DMS153 (cell line): ENCODE measurements at regions not wholly inside any gene's neighbourhood (a gene's known extent, or its start where the extent isn't known, plus 50 kb on each side); places are given as distances from the start of the nearest gene placed in this dataset.
"Not testable (repeated sequence)": the region's sequence is repeated elsewhere in the genome, so short reads cannot be mapped to it uniquely, and the experiment has no call there.

Experiments used
- DNase-seq: peaks from one replicate; lab custom pipeline; 2025; lab: John Stamatoyannopoulos, UW

DNA sequence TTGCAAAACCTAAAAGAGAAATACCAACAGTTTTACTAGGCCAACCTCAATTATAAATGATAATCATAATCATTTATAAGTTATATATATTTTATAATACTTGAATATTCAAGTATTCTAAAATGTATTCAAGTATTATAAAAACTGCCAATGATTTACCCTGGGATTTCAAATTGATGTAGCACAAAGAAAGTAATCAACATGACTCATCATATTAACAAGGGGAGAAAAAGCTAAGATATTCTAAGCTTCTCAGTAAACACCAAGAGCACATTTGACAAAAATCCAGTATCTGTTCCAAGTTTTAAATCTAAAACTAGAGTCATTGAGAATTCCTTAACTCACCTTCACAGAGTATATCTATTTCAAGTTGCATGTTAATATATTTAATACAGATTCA, 56.1 kb downstream of the CAPZA3 start:
- DNase-seq: no peak

- DNase-seq: no peak
Measured at GRCh38 chr12:18797604-18798003, 59.7 kb downstream of the CAPZA3 start.

DNA sequence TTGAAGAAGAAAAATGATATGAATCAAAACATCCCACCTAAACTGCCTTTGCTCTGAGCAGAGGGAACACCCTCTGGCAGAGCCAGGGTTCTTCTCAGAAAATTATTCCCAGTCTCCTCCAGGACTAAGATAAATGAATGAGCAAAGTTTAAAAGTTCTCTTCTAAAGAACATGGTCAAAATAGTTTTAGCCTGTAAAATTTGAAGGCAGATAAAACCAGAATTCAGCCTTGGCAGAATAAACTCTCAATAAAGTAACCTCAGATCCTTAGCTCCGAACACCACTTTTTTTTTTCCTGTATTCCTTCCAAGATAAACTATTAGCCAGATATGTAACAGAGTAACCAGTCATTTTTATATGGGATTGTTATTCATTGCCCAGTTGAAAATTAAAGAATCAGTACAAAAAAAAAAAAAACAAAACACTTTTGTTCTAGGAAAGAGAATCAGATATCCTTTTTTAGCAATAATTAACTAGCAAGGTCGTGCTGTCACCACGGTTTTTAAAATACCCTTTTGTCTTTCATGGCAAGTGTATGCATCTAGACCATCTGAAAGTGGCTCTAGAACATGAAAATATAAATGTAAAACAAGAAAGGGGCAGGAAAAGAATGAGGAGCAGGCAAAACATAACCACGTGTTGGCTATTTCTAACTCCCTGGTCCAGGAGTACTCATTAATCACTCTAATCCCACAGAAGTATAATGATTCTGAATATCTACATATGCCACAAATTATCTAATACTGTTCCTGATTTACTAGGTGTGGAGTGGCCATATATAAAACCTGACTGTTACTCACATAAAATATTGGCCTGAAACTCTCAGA, 60.8 kb downstream of the CAPZA3 start:
- DNase-seq: no peak

GRCh38 chr12:18799561-18799960, 61.6 kb downstream of the CAPZA3 start:
- DNase-seq: no peak

GRCh38 chr12:18805516-18806248, 67.8 kb downstream of the CAPZA3 start:
- no peak for DNase-seq

- DNase-seq: no peak
Measured at GRCh38 chr12:18807714-18808113, 69.8 kb downstream of the CAPZA3 start.

GRCh38 chr12:18808221-18808620, 70.3 kb downstream of the CAPZA3 start:
- DNase-seq: no peak

GRCh38 chr12:18810537-18811253, 72.8 kb downstream of the CAPZA3 start:
- no peak for DNase-seq

DNA sequence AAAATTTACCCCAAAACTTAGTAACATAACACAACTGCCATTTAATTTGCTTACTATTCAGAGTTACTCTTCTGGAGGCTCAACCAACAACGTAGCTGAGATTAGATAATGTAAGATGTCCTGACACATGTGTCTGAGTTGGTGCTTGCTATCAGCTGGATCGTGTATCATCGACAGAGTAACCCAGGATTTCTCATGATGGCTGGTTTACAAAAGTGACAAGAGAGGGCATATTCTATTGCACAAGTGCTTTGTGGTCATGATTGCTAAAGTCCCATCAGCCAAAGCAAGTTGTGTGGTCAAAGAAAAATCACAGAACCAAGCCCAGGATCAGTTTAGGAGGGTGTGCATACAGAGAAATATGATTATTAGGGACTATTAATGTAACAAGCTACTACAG, 73.4 kb downstream of the CAPZA3 start:
- no peak for DNase-seq

DNA sequence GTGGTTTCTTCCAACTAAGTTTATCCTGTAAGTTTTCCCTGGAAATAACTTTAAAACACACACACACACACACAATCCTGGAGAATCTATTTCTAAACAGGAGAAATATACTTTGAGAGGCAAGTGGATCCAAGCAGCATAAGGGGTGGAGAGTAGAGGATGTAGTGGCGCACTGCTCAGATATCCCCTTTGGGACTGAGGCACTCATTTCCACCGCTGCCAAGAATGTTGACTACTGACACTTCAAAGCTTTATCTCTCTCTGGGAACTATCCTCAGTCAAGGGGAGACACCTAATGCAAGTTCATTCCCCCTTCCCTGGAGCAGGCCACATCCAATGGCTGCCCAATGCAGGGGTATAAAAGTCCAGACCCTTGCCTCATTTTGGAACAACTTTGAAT, 75.8 kb downstream of the CAPZA3 start:
- no peak for DNase-seq

- DNase-seq: no peak
Measured at GRCh38 chr12:18818579-18819268, 80.8 kb downstream of the CAPZA3 start.

- no peak for DNase-seq
Measured at GRCh38 chr12:18819484-18819883, 81.6 kb downstream of the CAPZA3 start.

DNA sequence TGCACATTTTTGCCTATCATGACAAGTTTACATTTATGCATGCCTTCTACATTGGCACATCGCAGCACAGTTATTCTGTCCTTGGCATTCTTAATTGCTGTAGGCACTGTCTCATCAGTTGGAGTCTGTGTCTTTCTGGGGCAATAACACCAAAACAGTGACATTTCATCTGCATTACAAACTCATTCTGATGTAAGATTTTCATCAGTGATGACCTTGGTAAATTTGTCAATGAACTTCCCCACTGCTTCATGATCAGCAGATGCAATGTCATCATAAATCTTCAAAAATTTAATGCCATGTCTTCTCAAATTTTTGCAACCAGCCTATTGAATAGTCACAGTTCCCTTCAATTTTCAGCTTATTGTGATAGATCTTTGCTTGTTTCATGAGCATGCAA, 85.5 kb downstream of the CAPZA3 start:
- DNase-seq: no peak

DNA sequence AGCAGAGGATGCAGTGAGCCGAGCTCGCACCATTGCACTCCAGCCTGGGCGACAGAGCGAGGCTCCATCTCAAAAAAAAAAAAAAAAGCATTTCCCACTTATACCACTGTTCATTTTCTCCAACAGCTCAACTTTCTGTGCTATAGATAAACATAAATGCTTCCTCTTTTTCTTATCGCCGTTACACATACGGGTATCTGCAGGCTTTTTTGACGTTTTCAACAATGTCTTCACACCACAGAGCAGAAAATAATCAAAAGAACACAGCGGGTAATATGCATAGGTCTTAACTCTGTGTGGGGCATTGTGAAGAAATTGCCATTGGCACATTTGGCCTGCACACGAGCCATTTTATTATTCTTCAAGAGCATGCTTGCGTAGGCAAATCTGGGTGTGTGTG, 86.4 kb downstream of the CAPZA3 start:
- no peak for DNase-seq

DNA sequence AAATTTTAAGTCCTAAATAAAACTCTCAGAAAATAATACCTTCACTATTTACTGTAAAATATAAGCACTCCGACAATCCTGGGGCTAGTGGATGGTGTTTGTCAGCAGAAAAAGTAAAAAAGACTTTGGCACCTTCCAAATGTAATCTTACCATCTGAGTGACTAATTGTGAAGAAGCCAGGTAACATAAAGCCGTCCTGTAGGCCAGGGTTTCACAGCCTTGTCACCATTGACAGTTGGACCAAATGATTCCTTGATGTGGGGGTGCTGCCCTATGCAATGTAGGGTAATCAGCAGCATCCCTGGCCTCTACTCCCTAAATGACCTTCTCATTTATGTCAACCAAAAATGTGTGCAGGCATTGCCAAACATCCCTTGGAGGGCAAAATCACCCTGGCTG, 87.2 kb downstream of the CAPZA3 start:
- DNase-seq: no peak

DNA sequence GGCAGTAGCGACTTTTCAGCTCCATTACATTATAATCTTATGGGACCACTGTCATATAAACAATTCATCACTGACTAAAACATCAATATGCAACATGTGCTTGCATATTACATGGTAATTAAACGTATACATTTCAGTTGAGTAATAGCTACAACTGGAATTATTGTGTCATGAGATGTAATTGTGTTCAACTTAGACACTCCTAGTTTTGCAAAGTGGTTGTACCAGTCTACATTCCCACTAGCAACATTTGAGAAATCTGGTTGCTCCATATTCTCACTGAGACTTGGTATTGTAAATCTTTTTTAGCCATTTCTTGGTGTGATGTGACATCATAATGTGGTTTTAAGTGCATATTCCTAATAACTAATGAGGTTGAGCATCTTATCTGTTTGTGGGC, 90.0 kb downstream of the CAPZA3 start:
- no peak for DNase-seq

DNA sequence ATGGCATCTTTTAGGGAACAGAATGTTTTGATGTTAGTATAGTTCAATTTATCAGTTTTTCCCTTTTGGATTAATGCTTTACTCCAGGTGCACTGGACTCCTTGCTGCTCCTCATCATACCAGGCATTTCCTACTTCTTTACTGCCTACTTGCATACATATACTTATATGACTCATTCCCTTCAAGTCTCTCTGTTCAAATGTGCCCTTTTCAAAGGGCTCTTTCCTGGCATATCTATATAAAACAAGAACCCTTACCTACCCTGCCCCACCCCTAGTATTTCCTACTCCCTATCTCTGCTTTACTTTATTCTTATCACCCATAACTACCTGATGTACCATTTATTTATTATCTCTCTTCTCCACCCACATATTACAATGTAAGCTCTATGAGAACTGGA, 90.6 kb downstream of the CAPZA3 start:
- no peak for DNase-seq

GRCh38 chr12:18828987-18829386, 91.1 kb downstream of the CAPZA3 start:
- no peak for DNase-seq

DNA sequence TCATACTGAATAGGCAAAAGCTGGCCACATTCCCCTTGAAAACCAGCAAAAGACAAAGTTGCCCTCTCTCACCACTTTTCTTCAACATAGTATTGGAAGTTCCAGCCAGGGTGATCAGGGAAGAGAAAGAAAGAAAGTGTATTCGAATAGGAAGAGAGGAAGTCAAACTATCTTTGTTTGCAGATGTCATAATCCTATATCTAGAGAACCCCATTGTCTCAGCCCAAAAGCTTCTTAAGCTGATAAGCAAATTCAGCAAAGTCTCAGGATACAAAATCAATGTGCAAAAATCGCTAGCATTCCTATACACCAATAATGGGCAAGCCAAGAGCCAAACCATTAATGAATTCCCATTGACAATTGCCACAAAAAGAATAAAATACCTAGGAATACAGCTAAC, 95.0 kb downstream of the CAPZA3 start:
- not testable (repeated sequence) for DNase-seq

DNA sequence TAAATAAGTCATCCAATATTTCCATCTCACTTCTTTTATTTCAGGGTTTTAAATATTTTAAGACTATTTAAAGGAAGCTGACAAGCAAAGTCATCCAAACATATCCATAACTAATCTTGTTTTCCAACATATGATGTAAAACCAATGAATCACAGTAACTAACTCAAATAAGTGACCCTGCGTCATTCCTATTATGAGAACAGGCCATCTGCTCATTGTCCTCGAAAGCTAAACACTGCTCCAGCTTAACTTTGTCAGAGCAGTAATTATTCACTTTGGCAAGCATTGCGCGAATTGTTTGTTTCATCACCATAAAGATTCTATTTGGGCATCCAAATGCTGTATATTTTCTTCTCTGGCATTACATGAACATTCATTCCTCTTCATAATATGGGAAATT, 99.1 kb downstream of the CAPZA3 start:
- no peak for DNase-seq

GRCh38 chr12:18837505-18837904, 99.6 kb downstream of the CAPZA3 start:
- no peak for DNase-seq

GRCh38 chr12:18840997-18841396, 103.1 kb downstream of the CAPZA3 start:
- not testable (repeated sequence) for DNase-seq
